Activated CD8-positive, alpha-beta memory T cell treated with anti-CD3 and anti-CD28 coated beads for 48 hours (primary cell): ENCODE measurements at regions not wholly inside any gene's neighbourhood (a gene's known extent, or its start where the extent isn't known, plus 50 kb on each side); places are given as distances from the start of the nearest gene placed in this dataset.
"Not testable (repeated sequence)": the region's sequence is repeated elsewhere in the genome, so short reads cannot be mapped to it uniquely, and the experiment has no call there.

Source experiments
- DNase-seq, 3 experiments: peaks; one replicate each; pipeline ENCODE4 v3.0.0-alpha.2; 2020; ENCODE audit warnings: low read depth in 2 of 3, low spot score in 2 of 3

GRCh38 chr12:42030588-42030987, 114.1 kb downstream of the GXYLT1 start:
- no peak for DNase-seq

- DNase-seq: no peak
Measured at GRCh38 chr12:42027546-42027945, 117.1 kb downstream of the GXYLT1 start.

- DNase-seq: no peak
Measured at GRCh38 chr12:42024495-42024830, 120.2 kb downstream of the GXYLT1 start.

GRCh38 chr12:42023733-42024494, 120.8 kb downstream of the GXYLT1 start:
- peak; percentile 18 to 52 (median 40) for DNase-seq

- DNase-seq: not testable (repeated sequence)
Measured at GRCh38 chr12:42021937-42022336, 122.7 kb downstream of the GXYLT1 start.

GRCh38 chr12:42021469-42021868, 123.2 kb downstream of the GXYLT1 start:
- DNase-seq: no peak

GRCh38 chr12:42020226-42020625, 124.4 kb downstream of the GXYLT1 start:
- no peak for DNase-seq

GRCh38 chr12:42019746-42020145, 124.9 kb downstream of the GXYLT1 start:
- DNase-seq: no peak

GRCh38 chr12:42017051-42017450, 127.6 kb downstream of the GXYLT1 start:
- DNase-seq: no peak

GRCh38 chr12:42015051-42015461, 129.6 kb downstream of the GXYLT1 start:
- DNase-seq: no peak

- DNase-seq: not testable (repeated sequence)
Measured at GRCh38 chr12:42012501-42012900, 132.2 kb downstream of the GXYLT1 start.

GRCh38 chr12:42010715-42011114, 134.0 kb downstream of the GXYLT1 start:
- no peak for DNase-seq

GRCh38 chr12:42010257-42010656, 134.4 kb downstream of the GXYLT1 start:
- DNase-seq: no peak

GRCh38 chr12:42008996-42009395, 135.7 kb downstream of the GXYLT1 start:
- DNase-seq: no peak

GRCh38 chr12:42003031-42003430, 141.6 kb downstream of the GXYLT1 start:
- no peak for DNase-seq

- DNase-seq: no peak
Measured at GRCh38 chr12:42002563-42002962, 142.1 kb downstream of the GXYLT1 start.

GRCh38 chr12:41998436-41998835, 146.2 kb downstream of the GXYLT1 start:
- no peak for DNase-seq

GRCh38 chr12:41993283-41993682, 151.4 kb downstream of the GXYLT1 start:
- DNase-seq: no peak

GRCh38 chr12:41992692-41993215, 151.9 kb downstream of the GXYLT1 start:
- DNase-seq: no peak

GRCh38 chr12:41992022-41992421, 152.7 kb downstream of the GXYLT1 start:
- no peak for DNase-seq

- DNase-seq: no peak
Measured at GRCh38 chr12:41988715-41989114, 156.0 kb downstream of the GXYLT1 start.

GRCh38 chr12:41986513-41986912, 158.2 kb downstream of the GXYLT1 start:
- DNase-seq: not testable (repeated sequence)

GRCh38 chr12:41983856-41984255, 160.8 kb downstream of the GXYLT1 start:
- DNase-seq: no peak
